LoVo (cell line): ENCODE measurements at regions not wholly inside any gene's neighbourhood (a gene's known extent, or its start where the extent isn't known, plus 50 kb on each side); places are given as distances from the start of the nearest gene placed in this dataset.

Experiments used
- DNase-seq: peaks from one replicate; pipeline ENCODE4 v3.0.0-alpha.2; 2016; ENCODE audit warnings: low spot score

DNA sequence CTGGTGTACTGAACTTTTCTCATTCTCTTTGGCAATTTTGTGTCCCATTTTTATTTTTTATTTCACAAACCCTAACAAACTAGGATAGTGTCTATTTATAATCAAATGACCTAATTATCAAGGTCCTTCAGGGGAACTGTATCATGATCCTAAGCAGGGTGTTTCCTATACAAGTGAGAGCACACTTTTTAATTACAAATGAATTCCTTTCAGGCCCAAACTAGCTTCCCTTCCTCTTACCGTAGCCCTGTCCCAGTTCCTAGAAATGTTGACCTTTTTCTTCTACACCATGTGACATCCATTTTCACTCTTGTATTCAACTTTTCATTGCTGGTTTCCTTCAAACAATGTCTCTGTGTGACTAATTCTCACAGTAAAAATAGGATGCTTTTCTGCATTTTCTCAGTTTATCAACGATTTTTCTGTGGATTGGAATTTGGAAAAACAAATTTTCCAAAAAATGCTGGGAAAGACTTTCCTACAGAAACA is 411.4 kb downstream of the CCDC91 start:
- DNase-seq, result no peak

DNA sequence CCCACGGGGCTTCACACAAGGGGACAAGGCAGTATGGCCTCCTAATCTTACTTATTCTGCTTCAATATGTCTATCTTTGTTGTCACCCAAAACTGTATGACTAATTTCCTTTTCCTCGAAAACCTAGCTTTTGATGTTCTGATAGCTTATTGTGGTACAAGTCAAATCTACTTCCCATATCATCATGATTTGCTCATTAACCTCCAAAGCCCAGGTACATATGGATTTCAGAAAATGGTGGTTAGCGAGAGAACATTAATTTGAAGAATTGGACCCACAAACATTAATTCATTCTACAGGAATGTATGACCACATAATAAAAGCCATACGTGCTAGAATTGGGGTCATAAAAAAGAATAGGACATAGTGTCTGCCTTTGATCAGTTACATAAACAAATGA is 412.5 kb downstream of the CCDC91 start:
- no peak for DNase-seq

DNA sequence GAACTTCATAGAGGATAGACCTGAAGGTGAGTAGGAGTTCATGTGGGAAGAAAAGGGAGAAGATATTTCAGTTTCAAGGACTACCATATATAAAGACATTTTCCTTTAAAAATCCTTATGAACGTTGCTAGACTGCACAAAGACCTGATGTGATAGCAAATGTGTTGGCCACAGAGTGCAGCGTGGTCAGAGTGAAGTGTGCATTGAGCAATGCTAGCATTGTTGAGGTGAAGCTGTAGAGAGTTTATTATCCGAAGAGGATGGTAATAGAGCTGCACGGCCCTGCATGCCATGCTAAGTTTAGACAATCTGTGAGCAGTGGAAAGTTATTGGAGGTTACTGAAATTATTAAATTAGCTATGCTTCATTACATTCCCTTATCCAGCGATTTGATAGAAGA is 413.0 kb downstream of the CCDC91 start:
- no peak for DNase-seq

DNA sequence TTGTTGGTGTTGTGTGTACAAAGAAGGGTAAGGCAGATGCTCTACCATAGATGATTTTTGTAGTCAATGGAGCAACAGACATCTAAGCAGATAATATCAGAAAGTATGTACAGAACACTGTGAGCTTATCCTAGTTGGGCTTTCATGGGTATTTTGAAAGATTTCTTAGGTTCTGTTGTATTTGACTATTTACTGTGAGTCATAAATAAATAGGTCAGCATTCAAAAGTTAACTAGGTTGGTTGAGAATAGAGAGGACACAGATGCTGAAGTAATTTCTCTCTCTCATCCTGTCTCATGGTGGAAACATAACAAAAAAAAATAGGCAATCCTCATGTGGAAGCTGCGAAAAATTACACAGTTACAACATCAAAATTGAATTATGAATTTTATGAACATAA is 413.5 kb downstream of the CCDC91 start:
- no peak for DNase-seq

DNA sequence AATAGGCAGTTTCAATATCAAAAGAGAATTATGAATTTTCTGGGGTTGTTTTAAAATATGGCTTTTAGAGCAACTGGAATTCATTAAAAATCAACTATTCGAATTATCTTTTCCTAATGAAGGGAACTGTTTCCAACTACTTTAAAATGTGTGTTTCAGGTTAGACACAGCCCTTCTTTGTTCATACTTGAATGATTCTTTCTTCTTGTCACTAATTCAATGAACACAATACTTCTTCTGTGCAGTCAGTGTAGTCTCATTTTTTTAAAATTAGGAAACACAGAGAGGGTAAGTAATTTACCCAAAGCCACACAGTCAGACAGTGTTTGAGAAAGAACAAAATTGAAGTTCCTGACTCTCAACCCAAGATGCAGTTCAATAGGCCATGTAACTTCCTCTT is 414.0 kb downstream of the CCDC91 start:
- DNase-seq, result no peak

DNA sequence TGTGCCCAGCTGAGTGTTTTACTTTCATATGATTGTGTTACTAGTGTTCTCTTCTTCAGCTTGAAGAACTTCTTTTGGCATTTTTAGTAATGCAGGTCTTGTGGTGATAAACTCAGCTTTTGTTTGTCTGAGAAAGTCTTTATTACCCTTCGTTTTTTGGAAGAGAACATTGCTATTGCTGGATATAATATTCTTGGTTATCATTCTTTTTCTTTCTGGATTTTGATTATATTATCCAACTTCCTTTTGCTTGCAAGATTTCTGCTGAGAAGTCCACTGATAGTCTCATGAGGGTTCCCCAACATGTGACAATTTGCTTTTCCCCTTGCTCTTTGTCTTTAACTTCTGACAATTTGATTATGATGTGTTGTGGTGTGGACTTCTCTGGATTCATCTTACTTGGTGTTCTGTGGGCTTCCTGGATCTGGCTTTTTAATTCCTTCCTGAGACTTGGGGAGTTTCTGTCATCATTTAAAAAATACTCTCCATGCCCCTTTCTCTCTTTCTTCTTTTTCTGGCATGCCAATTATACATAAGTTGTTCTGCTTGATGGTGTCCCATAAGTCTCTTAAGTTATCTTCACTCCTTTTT is 416.8 kb downstream of the CCDC91 start:
- no peak for DNase-seq

DNA sequence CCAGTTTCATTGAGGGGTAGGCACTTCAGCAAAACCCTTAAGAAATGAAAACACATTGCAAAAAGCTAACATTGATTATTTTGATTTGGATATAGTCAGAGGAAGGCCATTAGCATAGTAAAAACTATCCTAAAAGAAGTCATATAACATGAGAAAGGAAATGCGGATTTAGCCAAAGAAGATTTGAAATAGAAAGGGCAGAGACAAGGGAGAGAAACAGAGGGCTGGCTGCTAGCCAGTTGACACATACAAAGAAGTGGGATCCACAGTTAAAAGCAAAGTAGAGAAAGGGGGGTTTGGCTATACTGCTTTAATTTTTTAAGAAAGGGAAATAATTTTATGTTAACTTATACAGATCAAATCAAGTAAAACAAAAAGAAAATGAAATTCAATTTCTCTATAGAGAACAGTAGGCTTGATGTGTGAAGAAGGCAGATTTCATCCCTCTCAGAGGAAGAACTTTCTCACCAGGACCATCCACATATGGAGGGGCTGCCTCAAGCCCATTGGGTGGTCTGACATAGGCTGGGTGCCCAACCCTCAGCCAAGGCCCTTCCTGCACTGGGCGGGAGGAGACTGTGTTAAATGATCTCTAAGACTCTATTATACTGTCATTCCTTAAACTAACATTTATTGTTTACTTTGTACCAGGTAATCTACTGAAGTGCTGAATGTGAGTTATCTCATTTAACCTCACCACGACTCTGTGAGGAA is 420.3 kb downstream of the CCDC91 start:
- peak; percentile 8 for DNase-seq

DNA sequence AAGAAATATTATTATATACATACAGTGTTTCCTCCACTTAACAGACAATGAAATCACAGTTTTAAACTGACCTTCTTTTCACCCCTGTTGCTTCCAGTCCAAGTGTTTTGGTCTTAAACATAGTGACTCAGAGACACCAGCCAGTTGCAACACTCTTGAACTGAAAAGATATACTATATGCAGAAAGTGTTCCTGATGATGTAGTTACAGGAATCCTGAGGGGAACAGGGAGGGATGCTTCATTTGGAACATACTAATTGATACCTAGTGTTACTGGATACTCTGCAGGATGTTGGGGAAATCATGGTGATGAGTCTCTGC is 420.8 kb downstream of the CCDC91 start:
- peak; percentile 36 for DNase-seq

DNA sequence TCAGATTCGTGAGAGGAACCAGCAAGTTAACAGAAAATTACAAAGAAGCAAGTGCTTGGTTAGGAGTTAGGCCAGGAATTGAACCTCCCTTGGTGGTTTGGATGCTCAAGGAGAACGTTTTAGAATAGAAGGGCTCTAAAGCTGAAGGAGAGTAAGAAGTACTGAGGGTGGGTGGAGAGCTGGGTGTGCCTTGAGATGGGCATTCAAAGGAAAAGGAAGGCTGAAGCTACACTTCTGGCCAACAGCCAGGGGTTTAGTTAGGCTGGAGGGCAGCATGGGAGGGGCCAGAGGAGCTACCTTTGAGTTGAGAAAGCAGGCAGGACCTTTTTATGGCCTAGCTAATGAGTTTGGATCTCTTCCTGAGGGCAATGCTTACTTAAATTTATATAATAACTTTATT is 421.2 kb downstream of the CCDC91 start:
- peak; percentile 55 for DNase-seq

DNA sequence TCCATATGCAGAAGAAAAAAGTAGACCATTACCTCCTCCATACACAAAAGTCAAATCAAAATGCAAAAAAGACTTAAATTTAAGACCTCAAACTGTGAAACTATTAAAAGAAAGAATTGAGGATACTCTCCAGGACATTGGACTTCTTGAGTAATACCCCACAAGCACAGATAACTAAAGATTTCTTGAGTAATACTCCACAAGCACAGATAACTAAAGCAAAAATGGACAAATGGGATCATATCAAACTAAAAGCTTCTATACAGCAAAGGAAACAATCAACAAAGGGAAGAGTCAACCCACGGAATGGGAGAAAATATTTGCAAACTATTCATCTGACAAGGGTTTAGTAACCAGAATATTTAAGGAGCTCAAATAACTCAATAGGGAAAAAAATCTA is 427.9 kb downstream of the CCDC91 start:
- no peak for DNase-seq

DNA sequence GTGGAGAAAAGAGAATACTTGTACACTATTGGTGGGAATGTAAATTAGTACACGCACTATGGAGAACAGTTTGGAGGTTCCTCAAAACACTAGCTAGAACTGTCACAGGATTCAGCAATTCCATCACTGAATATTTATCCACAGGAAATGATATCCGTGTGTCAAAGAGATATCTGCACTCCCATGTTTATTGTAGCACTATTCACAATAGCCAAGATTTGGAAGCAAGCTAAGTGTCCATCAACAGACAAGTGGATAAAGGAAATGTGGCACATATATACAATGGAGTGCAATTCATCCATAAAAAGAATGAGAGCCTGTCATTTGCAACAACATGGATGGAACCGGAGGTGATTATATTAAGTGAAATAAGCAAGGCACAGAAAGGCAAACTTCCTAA is 428.5 kb downstream of the CCDC91 start:
- DNase-seq, result no peak

DNA sequence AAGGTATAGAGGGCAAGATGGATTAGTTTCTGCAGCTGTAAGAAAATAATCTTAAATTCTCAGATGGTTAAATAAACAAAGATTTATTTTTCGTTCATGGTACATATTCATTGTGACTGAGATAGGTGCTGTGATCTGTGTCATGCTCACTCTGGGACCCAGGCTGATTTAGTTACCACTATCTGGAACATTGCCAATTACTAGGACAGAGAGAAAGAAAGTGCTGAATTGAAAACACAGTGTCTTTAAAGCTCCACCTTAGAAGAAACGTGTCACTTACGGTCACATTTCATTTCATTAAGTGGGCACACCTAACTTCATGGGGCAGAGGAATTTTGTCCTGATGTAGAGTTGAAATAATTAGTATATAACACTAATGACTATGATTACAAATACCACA is 430.0 kb downstream of the CCDC91 start:
- no peak for DNase-seq

DNA sequence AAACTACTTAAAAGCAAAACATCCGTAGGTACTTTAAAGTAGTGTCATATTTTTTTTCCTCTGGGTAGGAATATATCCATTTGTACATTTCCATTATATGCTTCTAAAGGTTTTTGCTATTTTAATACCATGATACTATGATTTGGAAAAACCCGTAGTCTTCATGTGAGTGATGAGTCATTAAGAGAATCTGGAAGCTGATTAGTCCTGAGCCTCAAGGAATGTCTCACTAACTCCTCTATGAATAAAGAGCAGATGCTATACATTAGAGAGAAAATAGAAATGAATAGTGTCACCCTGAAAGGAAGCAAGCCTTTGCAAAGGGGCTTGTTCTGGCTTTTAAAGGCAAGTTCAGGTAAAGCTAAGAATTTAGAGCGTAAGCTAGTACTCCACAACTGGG is 432.1 kb downstream of the CCDC91 start:
- no peak for DNase-seq

DNA sequence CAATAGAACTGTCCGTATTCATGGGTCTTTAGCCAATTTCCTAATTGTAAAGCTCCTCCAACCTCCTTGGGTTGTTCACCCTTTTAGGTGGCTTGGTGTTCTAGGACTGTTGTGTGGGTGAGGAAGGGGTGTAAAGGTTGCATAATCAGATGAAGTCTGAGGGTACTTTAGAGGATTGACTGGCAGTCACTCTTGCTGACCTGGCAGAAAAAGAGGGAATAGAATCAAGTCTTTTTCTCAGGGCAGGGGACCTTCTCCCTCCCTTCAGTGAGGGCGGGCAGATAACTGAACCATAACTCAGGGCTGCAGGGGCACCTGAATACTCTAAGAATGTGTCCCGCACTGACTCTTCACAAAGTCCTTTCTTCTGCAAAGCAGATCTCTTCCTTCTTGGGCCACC is 436.2 kb downstream of the CCDC91 start:
- no peak for DNase-seq

DNA sequence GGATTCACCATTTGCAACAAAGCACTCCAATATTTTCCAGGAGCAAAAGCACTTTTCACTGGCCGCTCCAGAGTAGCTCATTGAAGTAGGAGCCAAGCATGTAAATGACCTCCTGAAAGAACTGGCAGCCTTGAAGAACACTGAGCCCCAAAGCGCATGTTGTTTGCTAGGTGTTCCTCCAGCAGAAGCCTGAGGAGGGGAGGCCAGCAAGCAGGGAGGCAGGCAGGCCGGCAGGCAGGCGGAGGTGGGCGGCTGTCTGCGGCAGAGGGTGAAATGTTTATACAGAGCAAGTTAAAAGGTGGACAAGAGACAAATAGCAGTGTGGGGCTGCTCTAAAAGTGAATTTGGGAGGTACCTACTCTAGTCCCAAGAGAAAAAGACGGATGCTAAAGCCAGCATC is 439.4 kb downstream of the CCDC91 start:
- DNase-seq, result no peak

DNA sequence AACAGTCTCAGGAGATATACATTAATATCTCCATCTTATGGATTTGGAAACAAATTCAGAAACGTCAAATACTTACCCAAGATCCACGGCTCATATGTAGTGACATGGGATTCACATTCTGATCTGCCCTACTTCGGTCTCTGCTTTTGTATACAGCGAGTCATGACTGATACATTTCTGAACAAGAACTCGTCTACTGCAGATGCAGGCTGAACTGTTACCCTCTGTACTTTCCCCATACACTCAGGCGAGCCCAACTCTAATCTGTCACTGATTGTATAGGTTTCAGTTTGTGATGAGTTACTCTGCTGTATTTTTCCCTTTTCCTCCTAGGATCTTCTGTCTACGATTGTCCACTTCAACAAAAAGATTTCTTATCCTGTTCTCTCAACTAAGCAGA is 441.6 kb downstream of the CCDC91 start:
- DNase-seq, result no peak

DNA sequence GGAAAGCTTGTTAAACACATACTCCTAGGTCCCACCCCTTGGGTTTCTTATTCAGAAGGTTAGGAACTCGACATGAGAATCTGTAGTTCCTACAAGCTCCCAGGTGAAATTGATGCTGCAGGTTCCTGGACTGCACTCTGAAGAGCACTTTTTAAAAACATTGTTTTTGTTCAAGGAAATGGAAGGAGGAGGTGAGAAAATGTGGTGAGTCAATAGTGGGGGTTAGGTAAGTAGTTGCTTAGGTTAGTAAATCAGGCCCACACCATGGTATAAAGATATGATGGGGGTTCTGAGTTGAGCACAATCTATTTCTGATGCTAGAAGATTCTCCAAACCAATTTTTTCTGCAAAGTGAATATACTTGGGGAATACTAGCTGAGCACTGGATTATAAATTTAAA is 450.3 kb downstream of the CCDC91 start:
- no peak for DNase-seq

DNA sequence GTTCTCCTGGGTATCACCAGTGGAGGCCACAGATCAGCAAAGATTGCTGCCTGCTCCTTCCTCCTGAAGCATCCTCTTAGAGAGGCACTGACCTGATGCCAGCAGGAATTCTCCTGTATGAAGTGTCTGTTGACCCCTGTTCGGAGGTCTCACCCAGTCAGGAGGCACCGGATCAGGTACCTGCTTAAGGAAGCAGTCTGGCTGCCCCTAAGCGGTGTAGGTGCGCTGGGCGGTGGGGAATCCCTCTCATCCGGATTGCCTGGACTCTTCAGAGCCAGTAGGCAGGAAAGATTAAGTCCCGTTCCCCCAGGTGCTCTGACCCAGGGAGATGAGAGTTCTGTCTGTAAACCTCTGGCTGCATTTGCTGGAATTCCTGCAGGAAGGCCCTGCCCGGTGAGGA is 455.2 kb downstream of the CCDC91 start:
- DNase-seq, result no peak

DNA sequence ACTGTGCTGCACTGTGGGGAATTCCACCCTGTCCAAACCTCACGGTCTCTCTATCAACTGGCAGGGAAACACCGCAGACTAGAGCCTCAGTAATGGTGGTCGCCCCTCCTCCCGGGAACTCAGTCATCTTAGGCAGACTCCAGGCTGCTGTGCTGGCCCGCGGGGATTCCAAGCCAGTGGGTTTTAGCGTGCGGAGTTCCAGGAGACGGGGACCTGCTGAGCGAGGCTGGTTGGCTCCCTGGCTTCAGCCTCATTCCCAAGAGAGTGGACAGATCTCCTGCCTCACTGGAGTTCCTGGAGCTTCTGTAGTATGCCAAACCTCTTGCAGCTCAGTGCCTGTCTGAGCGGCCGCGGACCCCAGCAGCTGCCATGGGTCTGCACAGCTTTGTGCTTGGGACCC is 455.6 kb downstream of the CCDC91 start:
- DNase-seq, result no peak

DNA sequence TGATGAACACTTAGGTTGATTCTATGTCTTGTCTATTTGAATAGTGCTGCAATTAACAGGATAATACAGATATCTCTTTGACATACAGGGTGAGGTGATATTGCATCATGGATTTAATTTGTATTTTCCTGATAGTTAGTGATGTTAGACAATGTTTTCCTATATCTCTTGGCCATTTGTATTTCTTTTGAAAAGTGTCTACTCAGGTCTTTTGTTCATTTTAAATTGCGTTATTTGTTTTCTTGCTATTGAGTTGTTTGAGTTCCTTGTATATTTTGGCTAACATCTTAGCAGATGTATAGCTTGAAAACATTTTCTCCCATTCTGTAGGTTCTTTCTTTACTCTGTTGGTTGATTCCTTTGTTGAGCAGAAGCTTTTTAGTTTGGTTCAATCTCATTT is 460.6 kb downstream of the CCDC91 start:
- no peak for DNase-seq

DNA sequence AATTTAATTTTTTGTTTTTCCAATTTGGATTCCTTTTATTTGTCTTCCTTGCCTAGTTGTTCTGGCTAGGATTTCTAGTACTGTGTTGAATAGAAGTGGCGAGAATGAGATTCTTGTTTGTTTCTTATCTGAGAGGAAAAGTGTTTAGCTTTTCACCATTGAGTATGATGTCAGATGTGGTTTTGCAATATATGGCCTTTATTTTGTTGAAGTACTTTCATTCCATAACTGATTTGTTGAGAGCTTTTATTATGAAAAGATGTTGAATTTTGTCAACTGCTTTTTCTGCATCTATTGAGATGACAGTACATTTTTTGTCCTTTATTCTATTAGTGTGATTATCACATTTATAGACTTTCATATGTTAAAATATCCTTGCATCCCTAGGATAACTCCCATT is 462.0 kb downstream of the CCDC91 start:
- DNase-seq, result no peak

DNA sequence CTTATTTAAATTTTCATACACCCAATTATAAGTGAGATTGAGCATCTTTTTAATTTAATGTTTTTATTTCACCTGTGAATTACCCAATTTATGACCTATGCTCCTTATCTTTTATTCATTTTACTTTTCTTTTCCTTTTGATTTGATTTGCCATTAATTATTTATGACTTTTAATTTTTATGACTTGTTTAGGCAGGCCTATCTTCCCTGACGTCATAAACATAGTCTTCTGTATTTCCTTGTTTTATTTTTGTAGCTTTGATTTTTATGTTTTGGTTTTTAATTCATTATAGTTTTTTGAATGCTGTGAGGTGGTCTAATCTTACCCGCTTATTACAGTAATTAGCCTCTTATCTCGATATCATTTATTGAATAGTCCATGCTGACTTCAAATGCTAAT is 467.1 kb upstream of the FAR2 start:
- no peak for DNase-seq

DNA sequence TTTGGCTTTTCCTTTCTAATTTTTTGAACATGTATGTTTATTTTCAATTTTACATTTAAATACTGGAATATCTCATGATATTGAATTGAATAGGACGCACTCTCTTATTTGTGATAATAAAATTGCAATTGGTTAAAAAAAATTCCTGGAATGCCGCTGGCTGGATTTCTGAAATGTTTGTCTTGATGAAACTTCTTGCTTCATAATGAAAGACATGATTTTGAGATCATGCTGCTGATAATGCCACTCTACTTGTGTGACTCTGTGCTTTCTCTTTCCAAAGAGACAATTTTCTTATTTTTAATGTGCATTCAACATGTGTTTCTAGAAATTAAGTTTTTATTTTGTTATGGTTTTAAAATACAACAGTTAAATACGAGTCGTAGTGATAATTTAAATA is 465.7 kb upstream of the FAR2 start:
- DNase-seq, result no peak

DNA sequence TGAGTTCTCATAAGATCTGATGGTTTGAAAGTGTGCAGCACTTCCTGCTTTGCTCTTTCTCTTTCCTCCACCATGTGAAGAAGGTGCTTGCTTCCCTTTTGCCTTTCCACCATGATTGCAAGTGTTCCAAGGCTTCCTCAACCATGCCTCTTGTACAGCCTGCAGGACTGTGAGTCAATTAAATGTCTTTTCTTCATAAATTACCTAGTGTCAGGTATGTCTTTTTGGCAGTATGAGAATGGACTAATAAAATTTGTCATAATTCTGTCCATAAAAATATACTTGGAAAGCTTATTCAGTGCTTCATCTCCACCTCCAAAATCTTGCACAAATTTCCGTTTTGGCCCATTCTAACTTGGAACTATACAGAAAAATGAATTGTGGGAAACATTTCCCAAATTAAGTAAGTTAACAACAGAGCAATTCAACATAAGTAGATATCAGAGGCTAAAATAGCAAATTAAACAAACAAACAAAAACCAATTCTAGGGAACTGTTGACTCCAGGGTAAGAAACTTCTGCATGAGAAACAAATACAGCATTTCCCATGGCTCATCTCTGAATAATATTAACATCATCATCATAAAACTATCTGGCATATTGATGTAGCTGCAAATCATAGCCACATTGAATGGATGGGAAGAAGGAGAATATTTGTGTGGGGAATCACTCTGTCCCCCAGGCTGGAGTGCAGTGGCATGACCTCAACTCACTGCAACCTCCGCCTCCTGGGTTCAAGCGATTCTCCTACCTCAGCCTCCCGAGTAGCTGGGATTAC is 459.5 kb upstream of the FAR2 start:
- no peak for DNase-seq
